ENCODE measurements at regions not wholly inside any gene's neighbourhood (a gene's known extent, or its start where the extent isn't known, plus 50 kb on each side); places are given as distances from the start of the nearest gene placed in this dataset.
A peak's percentile ranks its signal among the peaks of the same experiment; 100 is the strongest.

DNA sequence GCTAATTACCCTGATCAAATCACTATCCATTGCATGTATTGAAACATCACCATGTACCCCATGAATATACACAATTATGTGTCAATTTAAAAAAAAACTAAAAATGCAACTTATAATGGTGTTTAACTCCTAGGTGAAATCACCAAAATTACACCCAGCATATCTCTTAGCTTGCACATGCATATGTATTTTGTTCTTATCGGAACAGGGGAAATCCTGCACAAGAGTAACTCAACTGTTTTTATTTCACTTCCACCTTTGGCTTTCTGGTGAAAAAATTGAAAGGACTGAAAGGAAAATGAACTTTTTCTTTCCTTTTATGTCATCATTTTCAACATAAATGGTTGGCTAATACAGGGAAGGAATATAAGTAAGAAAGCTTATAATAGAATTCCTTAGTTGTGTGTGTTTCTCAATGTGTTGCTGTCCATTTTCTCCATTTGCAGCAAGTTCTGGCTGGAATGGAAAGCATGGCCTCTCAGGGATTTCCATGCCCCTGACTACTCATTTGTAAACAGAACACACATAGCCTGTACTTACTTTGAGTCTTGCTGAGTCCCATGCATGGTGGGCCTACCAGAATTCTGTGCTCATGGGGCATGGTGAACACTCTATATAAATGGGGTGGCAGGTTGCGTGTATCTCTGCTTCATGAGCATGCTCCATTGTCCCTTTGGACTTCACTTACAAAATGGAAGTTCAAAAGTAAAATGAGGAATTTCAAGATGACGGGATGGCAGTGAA is 462.0 kb downstream of the HS3ST3B1 start:
- Histone ChIP-seq H3K79me2 (ENCODE audit: insufficient read depth, low read length) (no peaks in the 10 kb centered on the region), H3K27me3 (ENCODE audit: control insufficient read depth in 1 of 2, insufficient read depth in 2 of 2, low read length in 2 of 2) (no peaks in the 10 kb centered on the region), H3K9ac (ENCODE audit: insufficient read depth, low read depth, low read length) (no peak overlapping the region), H3K9me3 (ENCODE audit: low read length) (no peaks in the 10 kb centered on the region), H4K20me1 (ENCODE audit: insufficient read depth, low read length) (no peaks in the 10 kb centered on the region), H3K27ac (ENCODE audit: extremely low read length, insufficient read depth, low read length) (no peak overlapping the region), H3K4me3 (replicated peaks in 1 of 3; ENCODE audit: insufficient read depth in 1 of 3, low read depth in 2 of 3, low read length in 3 of 3) (no peak overlapping the region), H3K4me1 (ENCODE audit: insufficient read depth, low read length) (peaks cover 25% of the 10 kb centered on the region), H3K4me2 (ENCODE audit: low read depth, low read length) (peak overlapping the region; percentile 4; the same call in 1 of the 2 replicates), H2AFZ (ENCODE audit: low read length) (no peak overlapping the region), H3K36me3 (replicated peaks in 1 of 2; ENCODE audit: control insufficient read depth in 1 of 2, insufficient read depth in 2 of 2, low read length in 2 of 2) (no peaks in the 10 kb centered on the region)
- intact Hi-C loops (cut with micrococcal nuclease; ENCODE audit: unreplicated experiment) (no loop called here), in situ Hi-C loops (cut with HindIII; ENCODE audit: extremely low pct_ligation_motif_present, low pct_unique_long_range_greater_than_20kb) (no loop called here)
- no TSS peak for BruUV-seq (replicated peaks)
- TF ChIP-seq, protein P1, sequence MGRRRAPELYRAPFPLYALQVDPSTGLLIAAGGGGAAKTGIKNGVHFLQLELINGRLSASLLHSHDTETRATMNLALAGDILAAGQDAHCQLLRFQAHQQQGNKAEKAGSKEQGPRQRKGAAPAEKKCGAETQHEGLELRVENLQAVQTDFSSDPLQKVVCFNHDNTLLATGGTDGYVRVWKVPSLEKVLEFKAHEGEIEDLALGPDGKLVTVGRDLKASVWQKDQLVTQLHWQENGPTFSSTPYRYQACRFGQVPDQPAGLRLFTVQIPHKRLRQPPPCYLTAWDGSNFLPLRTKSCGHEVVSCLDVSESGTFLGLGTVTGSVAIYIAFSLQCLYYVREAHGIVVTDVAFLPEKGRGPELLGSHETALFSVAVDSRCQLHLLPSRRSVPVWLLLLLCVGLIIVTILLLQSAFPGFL (CRISPR knock-in tag; IDR thresholded peaks at IDR 0.05): no peak
- TF ChIP-seq ZNF460 (CRISPR knock-in tag; IDR thresholded peaks at IDR 0.05; ENCODE audit: borderline replicate concordance) (no peak), KLF6 (CRISPR knock-in tag; IDR thresholded peaks at IDR 0.05) (no peak), TRIM24 (CRISPR knock-in tag; IDR thresholded peaks at IDR 0.05) (no peak), SIX1 (CRISPR knock-in tag; IDR thresholded peaks at IDR 0.05; ENCODE audit: borderline replicate concordance) (no peak), ZNF674 (CRISPR knock-in tag; IDR thresholded peaks at IDR 0.05; ENCODE audit: low read depth) (no peak), ZNF558 (CRISPR knock-in tag; IDR thresholded peaks at IDR 0.05; ENCODE audit: borderline replicate concordance) (no peak), EHMT2 (IDR thresholded peaks at IDR 0.05; ENCODE audit: borderline replicate concordance, low read depth, low read length) (no peak), ZNF501 (CRISPR knock-in tag; IDR thresholded peaks at IDR 0.05) (no peak)
- TF ChIP-seq, protein P2, sequence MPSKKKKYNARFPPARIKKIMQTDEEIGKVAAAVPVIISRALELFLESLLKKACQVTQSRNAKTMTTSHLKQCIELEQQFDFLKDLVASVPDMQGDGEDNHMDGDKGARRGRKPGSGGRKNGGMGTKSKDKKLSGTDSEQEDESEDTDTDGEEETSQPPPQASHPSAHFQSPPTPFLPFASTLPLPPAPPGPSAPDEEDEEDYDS (CRISPR knock-in tag; IDR thresholded peaks at IDR 0.05): no peak
- FAIRE-seq (no peak), ATAC-seq (no peak), DNase-seq (ENCODE audit: low spot score) (no peak)
- ChIA-PET POLR2A (no interaction called here), CTCF (ENCODE audit: low intra/inter-chr PET ratio, low total read pairs) (no interaction called here)
- 25% methylated on average over 3 of the region's 3 CpGs for WGBS (ENCODE audit: low lambda C conversion rate)

Data from HepG2 (cell line).